IMR-90 (cell line): ENCODE measurements at regions not wholly inside any gene's neighbourhood (a gene's known extent, or its start where the extent isn't known, plus 50 kb on each side); places are given as distances from the start of the nearest gene placed in this dataset.

Experiments
- ATAC-seq: fragments of 200-7000 bp; cut with Tn5 transposase; 2 replicates; pipeline ENCODE4 v1.9.1; 2020; ENCODE audit warnings: low read depth, mild to moderate bottlenecking, moderate library complexity
- BruUV-seq: library from RNA; stranded (reverse); fragments of 400-500 nt; replicated peaks from 2 replicates; lab custom pipeline; 2021; lab: Mats Ljungman, UMichigan
- CTCF ChIA-PET: fragments of 300-600 bp; formaldehyde crosslinking; extraction: SDS; loops from one replicate; lab custom pipeline; 2021; ENCODE audit warnings: antibody characterized with exemption; lab: Yijun Ruan, JAX
- POLR2A ChIA-PET: fragments of 300-600 bp; sonication (Branson Sonifier 250); formaldehyde crosslinking; loops from one replicate; lab custom pipeline; 2022; ENCODE audit warnings: antibody characterized with exemption; ENCODE audit not compliant: unreplicated experiment; lab: Charles Lee
- DNase-seq: peaks from one replicate; pipeline ENCODE4 v3.0.0; 2013
- H2AFZ ChIP-seq: replicated peaks from 2 replicates; pipeline ENCODE3; 2013; ENCODE audit warnings: low read length, mild to moderate bottlenecking; ENCODE audit not compliant: poor library complexity
- H2AK5ac ChIP-seq: 2 replicates; pipeline ENCODE4 v1.6.1; 2013; ENCODE audit warnings: low read depth, low read length, inconsistent platforms
- H2AK9ac ChIP-seq: replicated peaks from 2 replicates; pipeline ENCODE3; 2013; ENCODE audit warnings: mild to moderate bottlenecking, low read depth, low read length, moderate library complexity; ENCODE audit not compliant: poor library complexity
- H2BK120ac ChIP-seq: 2 replicates; pipeline ENCODE4 v1.6.1; 2013; ENCODE audit warnings: low read depth, low read length, inconsistent platforms
- H2BK15ac ChIP-seq: 3 replicates; pipeline ENCODE4 v1.6.1; 2013; ENCODE audit warnings: low read depth, low read length, inconsistent platforms
- H2BK20ac ChIP-seq: 2 replicates; pipeline ENCODE4 v1.6.1; 2013; ENCODE audit warnings: low read depth, mild to moderate bottlenecking, inconsistent platforms, low read length, moderate library complexity
- H2BK5ac ChIP-seq: 2 replicates; pipeline ENCODE4 v1.6.1; 2013; ENCODE audit warnings: mild to moderate bottlenecking, low read depth, low read length, inconsistent platforms; ENCODE audit not compliant: poor library complexity, severe bottlenecking
- H3K14ac ChIP-seq: replicated peaks from 2 replicates; pipeline ENCODE4 v1.6.1; 2013; ENCODE audit warnings: low read depth, low read length, inconsistent platforms
- H3K18ac ChIP-seq: 2 replicates; pipeline ENCODE4 v1.6.1; 2013; ENCODE audit warnings: low read depth, low read length, control low read depth
- H3K23ac ChIP-seq: 2 replicates; pipeline ENCODE4 v1.6.1; 2013; ENCODE audit warnings: low read depth, low read length, inconsistent platforms
- H3K27ac ChIP-seq: 2 replicates; pipeline ENCODE4 v1.5.1; 2013; ENCODE audit warnings: mild to moderate bottlenecking, control low read depth, low read length; ENCODE audit not compliant: insufficient read depth
- H3K27me3 ChIP-seq: 2 replicates; pipeline ENCODE4 v1.6.1; 2013; ENCODE audit warnings: low read length; ENCODE audit not compliant: control insufficient read depth, insufficient read depth
- H3K36me3 ChIP-seq: 2 replicates; pipeline ENCODE4 v1.6.1; 2013; ENCODE audit warnings: low read length, mixed read lengths; ENCODE audit not compliant: control insufficient read depth, insufficient read depth
- H3K4ac ChIP-seq: 2 replicates; pipeline ENCODE4 v1.6.1; 2013; ENCODE audit warnings: low read depth, low read length, inconsistent platforms
- H3K4me1 ChIP-seq: 2 replicates; pipeline ENCODE4 v1.6.1; 2013; ENCODE audit warnings: low read length, mixed read lengths; ENCODE audit not compliant: control insufficient read depth, insufficient read depth
- H3K4me2 ChIP-seq: 2 replicates; pipeline ENCODE4 v1.6.1; 2013; ENCODE audit warnings: low read depth, mild to moderate bottlenecking, control low read depth, low read length, moderate library complexity
- H3K4me3 ChIP-seq: 2 replicates; pipeline ENCODE4 v1.5.1; 2013; ENCODE audit warnings: low read depth, mild to moderate bottlenecking, control low read depth, low read length, moderate library complexity; ENCODE audit not compliant: insufficient read depth
- H3K56ac ChIP-seq: 2 replicates; pipeline ENCODE4 v1.6.1; 2013; ENCODE audit warnings: low read length, inconsistent platforms; ENCODE audit not compliant: insufficient read depth; ENCODE audit errors: extremely low read depth
- H3K79me1 ChIP-seq, 2 experiments: 2 replicates each; pipeline ENCODE4 v1.6.1; 2013; ENCODE audit warnings: low read length in 2 of 2, inconsistent platforms in 1 of 2, low read depth in 1 of 2
- H3K9ac ChIP-seq: 2 replicates; pipeline ENCODE4 v1.6.1; 2013; ENCODE audit warnings: low read depth, low read length, control low read depth
- H3K9me1 ChIP-seq: 2 replicates; pipeline ENCODE4 v1.6.1; 2013; ENCODE audit warnings: low read length, inconsistent platforms; ENCODE audit not compliant: insufficient read depth
- H3K9me3 ChIP-seq: 2 replicates; pipeline ENCODE4 v1.6.1; 2013; ENCODE audit warnings: low read length; ENCODE audit not compliant: control insufficient read depth, insufficient read depth
- H4K20me1 ChIP-seq: 2 replicates; pipeline ENCODE4 v1.6.1; 2013; ENCODE audit warnings: low read length, inconsistent platforms; ENCODE audit not compliant: insufficient read depth
- H4K5ac ChIP-seq: 2 replicates; pipeline ENCODE4 v1.6.1; 2013; ENCODE audit warnings: mild to moderate bottlenecking, low read depth, low read length, control low read depth
- H4K8ac ChIP-seq, 2 experiments: 2 replicates each; pipeline ENCODE4 v1.6.1; 2013; ENCODE audit warnings: low read depth in 2 of 2, low read length in 2 of 2, control low read depth in 1 of 2, inconsistent platforms in 1 of 2
- H4K91ac ChIP-seq: 2 replicates; pipeline ENCODE4 v1.6.1; 2013; ENCODE audit warnings: low read depth, low read length, inconsistent platforms; ENCODE audit not compliant: insufficient read depth
- BHLHE40 ChIP-seq: fragments of 150-350 bp; IDR thresholded peaks from 2 replicates; pipeline ENCODE4 v1.6.1; 2016; ENCODE audit warnings: mild to moderate bottlenecking, low read depth, low read length
- CEBPB ChIP-seq: IDR thresholded peaks from 2 replicates; pipeline ENCODE4 v1.6.1; 2012; ENCODE audit warnings: low read depth, low read length, improper control_type of control experiment
- CHD1 ChIP-seq: IDR thresholded peaks from 2 replicates; pipeline ENCODE4 v1.6.1; 2012; ENCODE audit warnings: low read depth, low read length, improper control_type of control experiment
- FOS ChIP-seq: fragments of 150-350 bp; IDR thresholded peaks from 2 replicates; pipeline ENCODE4 v1.6.1; 2016; ENCODE audit warnings: low read depth, low read length
- MAFK ChIP-seq: IDR thresholded peaks from 2 replicates; pipeline ENCODE4 v1.6.1; 2012; ENCODE audit warnings: low read depth, low read length, improper control_type of control experiment
- MAZ ChIP-seq: IDR thresholded peaks from 2 replicates; pipeline ENCODE4 v1.6.1; 2012; ENCODE audit warnings: low read depth, mild to moderate bottlenecking, low read length, improper control_type of control experiment, moderate library complexity, borderline replicate concordance
- MXI1 ChIP-seq: IDR thresholded peaks from 2 replicates; pipeline ENCODE4 v1.6.1; 2012; ENCODE audit warnings: low read depth, mild to moderate bottlenecking, low read length, moderate library complexity, borderline replicate concordance
- NFE2L2 ChIP-seq: fragments of 150-350 bp; IDR thresholded peaks from 2 replicates; pipeline ENCODE4 v1.6.1; 2016; ENCODE audit warnings: low read depth, mild to moderate bottlenecking, low read length
- POLR2A ChIP-seq: IDR thresholded peaks from 2 replicates; pipeline ENCODE4 v1.6.1; 2012; ENCODE audit warnings: mild to moderate bottlenecking, low read depth, low read length
- RAD21 ChIP-seq: IDR thresholded peaks from 2 replicates; pipeline ENCODE4 v1.6.1; 2012; ENCODE audit warnings: low read length, improper control_type of control experiment
- RCOR1 ChIP-seq: IDR thresholded peaks from 2 replicates; pipeline ENCODE4 v1.6.1; 2012; ENCODE audit warnings: mild to moderate bottlenecking, low read length, improper control_type of control experiment; ENCODE audit not compliant: insufficient replicate concordance
- RFX5 ChIP-seq: IDR thresholded peaks from 2 replicates; pipeline ENCODE4 v1.8.0; 2012; ENCODE audit warnings: low read depth, mild to moderate bottlenecking, low read length, moderate library complexity
- SMC3 ChIP-seq: fragments of 150-350 bp; IDR thresholded peaks from 2 replicates; pipeline ENCODE4 v1.6.1; 2016; ENCODE audit warnings: low read depth, mild to moderate bottlenecking, antibody characterized with exemption, low read length, moderate library complexity
- WGBS, 2 experiments: methylation state at CpG; one replicate each; pipeline versions ENCODE4 v1.1.5 to v1.1.7; 2013; ENCODE audit warnings: missing lambda C conversion rate in 2 of 2; ENCODE audit not compliant: insufficient read length in 1 of 2; ENCODE audit errors: extremely low coverage in 2 of 2; 5-methylcytosine and 5-hydroxymethylcytosine counted together
- dilution Hi-C: fragments of 300-500 bp; cut with HindIII; formaldehyde crosslinking; loops from one replicate; pipeline ENCODE4 v1.14.3; 2018; ENCODE audit warnings: low sequenced_read_pairs; ENCODE audit not compliant: unreplicated experiment
- in situ Hi-C: fragments of 300-500 bp; cut with MboI; formaldehyde crosslinking; loops from 3 replicates; pipeline ENCODE4 v1.14.3; 2019; ENCODE audit warnings: low sequenced_read_pairs, inconsistent platforms, mixed read lengths
- intact Hi-C: fragments of 100-400 bp; cut with micrococcal nuclease; formaldehyde crosslinking; loops from 2 replicates; pipeline ENCODE4 v1.10.0; 2022
- TF ChIP-seq, protein P1 (sequence below): conservative IDR thresholded peaks from 2 replicates; pipeline ENCODE4 v1.5.1; 2012; ENCODE audit warnings: mild to moderate bottlenecking, low read depth, low read length, improper control_type of control experiment
- TF ChIP-seq, protein P2 (sequence below): fragments of 150-350 bp; IDR thresholded peaks from 2 replicates; pipeline ENCODE4 v1.6.1; 2017; ENCODE audit warnings: mild to moderate bottlenecking, antibody characterized with exemption, low read length, low read depth
- TF ChIP-seq, protein P3 (sequence below): fragments of 150-350 bp; IDR thresholded peaks from 2 replicates; pipeline ENCODE4 v1.6.1; 2016; ENCODE audit warnings: low read depth, mild to moderate bottlenecking, low read length, moderate library complexity, borderline replicate concordance

DNA sequence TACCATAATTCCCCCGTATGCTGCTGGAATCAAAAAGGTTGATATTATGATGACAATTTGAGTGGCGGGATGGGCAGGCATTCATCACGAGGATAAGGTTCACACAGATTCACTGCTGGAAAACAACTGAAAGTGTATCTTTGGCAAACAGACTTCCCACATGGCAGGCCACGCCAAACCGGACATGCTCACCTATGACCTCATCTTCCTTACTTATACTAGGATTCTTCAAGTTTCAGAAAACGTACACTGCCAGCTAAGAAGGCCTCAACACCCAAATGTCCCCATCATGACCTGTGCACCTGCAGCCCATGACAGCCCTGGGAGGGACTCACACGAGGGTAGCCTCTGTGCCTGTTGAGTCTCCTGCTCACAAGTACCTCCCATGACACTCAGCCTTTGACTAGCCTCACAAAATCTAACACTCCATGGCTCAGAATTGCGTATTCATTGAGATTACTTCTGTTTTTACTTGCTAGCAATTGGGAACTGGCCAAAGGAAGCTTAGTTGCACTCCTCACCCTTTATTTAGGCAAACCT, 259.0 kb upstream of the GHITM start:
- Histone ChIP-seq H3K56ac (no peak overlapping the region), H2BK15ac (no peak overlapping the region), H4K5ac (no peak overlapping the region), H3K14ac (no peak overlapping the region), H2AFZ (no peak overlapping the region), H3K4me2 (no peak overlapping the region), H4K91ac (no peak overlapping the region), H4K20me1 (no peaks in the 10 kb centered on the region), H2BK120ac (no peak overlapping the region), H3K36me3 (no peaks in the 10 kb centered on the region), H3K27me3 (no peaks in the 10 kb centered on the region), H3K9me1 (no peaks in the 10 kb centered on the region), H2AK9ac (no peak overlapping the region), H3K4me3 (no peak overlapping the region), H3K18ac (no peak overlapping the region), H4K8ac (no peak overlapping the region), H3K4me1 (no peaks in the 10 kb centered on the region), H2BK5ac (no peak overlapping the region), H2AK5ac (no peak overlapping the region), H2BK20ac (no peak overlapping the region), H3K79me1 (no peaks in the 10 kb centered on the region), H3K27ac (no peak overlapping the region), H3K9ac (no peak overlapping the region), H3K23ac (no peak overlapping the region), H3K9me3 (no peaks in the 10 kb centered on the region; the same call in 1 of the 2 replicates), H3K4ac (no peak overlapping the region)
- no TSS peak for BruUV-seq
- in situ Hi-C loops = no loop called here
- intact Hi-C loops = no loop called here
- DNase-seq = no peak
- POLR2A ChIA-PET = no interaction called here
- no peak for ATAC-seq
- WGBS, 2 experiments = 27% methylated on average over 3 of the region's 8 CpGs; no CpG with 5 or more reads in 1 of the 2 experiments
- dilution Hi-C loops = no loop called here
- CTCF ChIA-PET = no interaction called here
- TF ChIP-seq CHD1 (no peak), SMC3 (no peak), POLR2A (no peak), FOS (no peak), BHLHE40 (no peak), MAZ (no peak), MXI1 (no peak), RFX5 (no peak), RAD21 (no peak), CEBPB (no peak), RCOR1 (no peak), NFE2L2 (no peak), MAFK (no peak)
- TF ChIP-seq, protein P1, sequence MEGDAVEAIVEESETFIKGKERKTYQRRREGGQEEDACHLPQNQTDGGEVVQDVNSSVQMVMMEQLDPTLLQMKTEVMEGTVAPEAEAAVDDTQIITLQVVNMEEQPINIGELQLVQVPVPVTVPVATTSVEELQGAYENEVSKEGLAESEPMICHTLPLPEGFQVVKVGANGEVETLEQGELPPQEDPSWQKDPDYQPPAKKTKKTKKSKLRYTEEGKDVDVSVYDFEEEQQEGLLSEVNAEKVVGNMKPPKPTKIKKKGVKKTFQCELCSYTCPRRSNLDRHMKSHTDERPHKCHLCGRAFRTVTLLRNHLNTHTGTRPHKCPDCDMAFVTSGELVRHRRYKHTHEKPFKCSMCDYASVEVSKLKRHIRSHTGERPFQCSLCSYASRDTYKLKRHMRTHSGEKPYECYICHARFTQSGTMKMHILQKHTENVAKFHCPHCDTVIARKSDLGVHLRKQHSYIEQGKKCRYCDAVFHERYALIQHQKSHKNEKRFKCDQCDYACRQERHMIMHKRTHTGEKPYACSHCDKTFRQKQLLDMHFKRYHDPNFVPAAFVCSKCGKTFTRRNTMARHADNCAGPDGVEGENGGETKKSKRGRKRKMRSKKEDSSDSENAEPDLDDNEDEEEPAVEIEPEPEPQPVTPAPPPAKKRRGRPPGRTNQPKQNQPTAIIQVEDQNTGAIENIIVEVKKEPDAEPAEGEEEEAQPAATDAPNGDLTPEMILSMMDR = no peak
- TF ChIP-seq, protein P2, sequence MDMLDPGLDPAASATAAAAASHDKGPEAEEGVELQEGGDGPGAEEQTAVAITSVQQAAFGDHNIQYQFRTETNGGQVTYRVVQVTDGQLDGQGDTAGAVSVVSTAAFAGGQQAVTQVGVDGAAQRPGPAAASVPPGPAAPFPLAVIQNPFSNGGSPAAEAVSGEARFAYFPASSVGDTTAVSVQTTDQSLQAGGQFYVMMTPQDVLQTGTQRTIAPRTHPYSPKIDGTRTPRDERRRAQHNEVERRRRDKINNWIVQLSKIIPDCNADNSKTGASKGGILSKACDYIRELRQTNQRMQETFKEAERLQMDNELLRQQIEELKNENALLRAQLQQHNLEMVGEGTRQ = no peak
- TF ChIP-seq, protein P3, sequence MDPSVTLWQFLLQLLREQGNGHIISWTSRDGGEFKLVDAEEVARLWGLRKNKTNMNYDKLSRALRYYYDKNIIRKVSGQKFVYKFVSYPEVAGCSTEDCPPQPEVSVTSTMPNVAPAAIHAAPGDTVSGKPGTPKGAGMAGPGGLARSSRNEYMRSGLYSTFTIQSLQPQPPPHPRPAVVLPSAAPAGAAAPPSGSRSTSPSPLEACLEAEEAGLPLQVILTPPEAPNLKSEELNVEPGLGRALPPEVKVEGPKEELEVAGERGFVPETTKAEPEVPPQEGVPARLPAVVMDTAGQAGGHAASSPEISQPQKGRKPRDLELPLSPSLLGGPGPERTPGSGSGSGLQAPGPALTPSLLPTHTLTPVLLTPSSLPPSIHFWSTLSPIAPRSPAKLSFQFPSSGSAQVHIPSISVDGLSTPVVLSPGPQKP = no peak
